Heart left ventricle (tissue), 13 donors: ENCODE measurements at regions not wholly inside any gene's neighbourhood (a gene's known extent, or its start where the extent isn't known, plus 50 kb on each side); places are given as distances from the start of the nearest gene placed in this dataset.

ENCODE experiments used
- CTCF ChIP-seq, 12 donors: fragments of 200-600 bp; sonication (generic) in 4 of 12; IDR thresholded peaks; one replicate each; pipeline versions ENCODE4 v1.5.0 to v1.8.0; 2018 to 2022; ENCODE audit warnings: antibody characterized with exemption in 12 of 12, mild to moderate bottlenecking in 5 of 12
- POLR2A ChIP-seq, 2 donors: fragments of 450-650 bp; IDR thresholded peaks; one replicate each; pipeline ENCODE4 v1.6.1; 2017; ENCODE audit warnings: antibody characterized with exemption in 2 of 2, mild to moderate bottlenecking in 2 of 2, moderate library complexity in 2 of 2
- donor health status: ischemic (EF 13 %, LVEDD 7.1; RV severe dilation, severe dysfunction).
- donor health status: DM: no; HTN: yes; CAD: no.
- donor health status: DM: no; HTN: no; CAD: no.
- donor health status: ischemic (EF 25% LVEDD 6.9; RV normal size, moderate dysfunction).
- donor health status: ischemic (EF 25% LVEDD 5.7; RV mildly dilated, moderate dysfunction).
- donor health status: ischemic (EF 35%, LVEDD 5.7; RV mildly dilated, moderate dysfunction).
- donor health status: nonischemic (EF 11% LVEDD 7.7; RV severe dilation, severe dysfunction).
- donor health status: DM: yes; HTN: yes; CAD: no.
- donor health status: PGD.
- donor health status: ischemic (EF 29% LVEDD 5.4; RV normal size, mild dysfunction).
- donor health status: nonischemic (EF 23%, LVEDD 6.1; RV moderate dilation, normal function).

DNA sequence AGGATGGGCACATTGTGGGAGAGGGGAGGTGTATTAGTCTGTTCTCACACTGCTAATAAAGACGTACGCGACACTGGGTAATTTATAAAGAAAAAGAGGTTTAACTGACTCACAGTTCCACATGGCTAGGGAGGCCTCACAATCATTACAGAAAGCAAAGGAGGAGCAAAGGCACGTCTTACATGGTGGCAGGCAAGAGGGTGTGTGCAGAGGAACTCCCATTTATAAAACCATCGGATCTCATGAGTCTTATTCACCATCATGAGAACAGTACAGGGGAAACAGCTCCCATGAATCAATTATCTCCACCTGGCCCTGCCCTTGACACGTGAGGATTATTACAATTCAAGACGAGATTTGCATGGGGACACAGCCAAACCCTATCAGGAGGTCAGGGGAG lies 266.7 kb downstream of the HAUS1 start:
- no peak for TF ChIP-seq CTCF (IDR thresholded peaks at IDR 0.05)
- TF ChIP-seq POLR2A (IDR thresholded peaks at IDR 0.05): no peak
